IPS DF 4.7 (cell line): ENCODE measurements at regions not wholly inside any gene's neighbourhood (a gene's known extent, or its start where the extent isn't known, plus 50 kb on each side); places are given as distances from the start of the nearest gene placed in this dataset.
"Not testable (repeated sequence)": the region's sequence is repeated elsewhere in the genome, so short reads cannot be mapped to it uniquely, and the experiment has no call there.

Source experiments
- DNase-seq: peaks from one replicate; pipeline ENCODE4 v3.0.0-alpha.2; 2013; ENCODE audit warnings: low spot score; ENCODE audit errors: extremely low read depth

DNA sequence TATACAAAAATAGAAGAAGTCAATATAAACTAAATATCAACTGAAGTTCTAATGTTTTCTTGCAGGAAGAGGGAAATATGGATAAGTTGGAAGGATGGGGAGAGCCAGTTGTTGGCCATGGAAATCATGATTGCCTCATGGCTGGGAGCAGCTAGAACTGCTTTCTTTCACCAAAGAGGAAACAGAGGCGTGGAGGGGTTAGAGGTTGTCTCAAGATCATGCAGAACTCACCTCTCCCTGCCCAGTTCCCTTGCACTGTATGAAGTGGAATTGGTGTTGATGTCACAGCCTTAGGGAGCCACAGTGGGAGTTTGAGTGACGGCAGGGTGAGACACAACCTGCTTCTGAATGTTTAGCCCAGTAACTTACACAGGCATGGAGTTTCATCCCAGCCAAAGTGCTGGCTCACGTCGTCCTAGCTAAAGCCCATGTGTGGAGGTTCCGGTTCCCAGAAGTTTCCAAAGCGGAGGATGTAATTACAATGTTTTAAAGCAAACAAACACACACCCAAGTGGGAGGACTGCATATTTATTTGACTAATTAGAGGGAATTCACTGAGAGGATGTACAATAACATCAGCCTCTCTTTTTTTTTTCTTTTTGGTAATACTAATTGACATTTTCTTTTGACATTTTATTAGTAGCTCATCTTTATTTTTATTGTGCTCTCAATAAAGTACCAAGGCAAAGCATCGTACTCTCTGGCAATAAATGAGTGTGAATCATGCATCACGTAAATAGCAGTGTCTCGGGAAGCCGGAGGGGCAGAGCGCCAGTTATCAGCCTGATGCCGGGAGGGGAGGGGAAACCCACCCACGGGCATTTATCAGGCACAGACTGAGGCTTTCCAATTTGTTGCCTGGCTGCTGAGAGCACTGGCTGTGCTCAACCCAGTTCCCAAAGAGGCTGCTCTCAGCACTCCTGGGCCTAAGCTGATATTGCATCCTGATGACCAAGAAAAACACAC, 118.7 kb upstream of the CDH5 start:
- DNase-seq = no peak

- DNase-seq = no peak
These were observed 120.6 kb upstream of the CDH5 start for GRCh38 chr16:66245868-66246267.

DNA sequence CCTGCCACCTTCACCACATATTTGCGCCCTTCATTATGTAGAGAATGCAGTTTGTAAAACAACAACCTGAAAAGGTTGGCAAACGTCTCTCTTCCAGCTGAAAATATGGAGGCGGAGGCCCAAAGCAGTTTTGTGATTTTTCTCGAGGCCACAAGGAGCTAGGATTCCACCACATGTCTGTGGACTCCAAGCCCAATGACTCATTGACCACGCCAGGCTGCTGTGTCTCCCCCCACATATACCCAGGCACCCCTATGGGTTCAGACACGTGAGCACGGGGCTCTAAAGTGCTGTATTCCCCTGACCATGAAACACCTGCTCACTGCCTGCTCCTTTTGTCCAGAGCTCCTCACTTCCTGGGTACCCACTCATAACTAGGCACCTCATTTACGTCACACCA, 121.4 kb upstream of the CDH5 start:
- no peak for DNase-seq

GRCh38 chr16:66242672-66243071, 123.8 kb upstream of the CDH5 start:
- DNase-seq = no peak

DNA sequence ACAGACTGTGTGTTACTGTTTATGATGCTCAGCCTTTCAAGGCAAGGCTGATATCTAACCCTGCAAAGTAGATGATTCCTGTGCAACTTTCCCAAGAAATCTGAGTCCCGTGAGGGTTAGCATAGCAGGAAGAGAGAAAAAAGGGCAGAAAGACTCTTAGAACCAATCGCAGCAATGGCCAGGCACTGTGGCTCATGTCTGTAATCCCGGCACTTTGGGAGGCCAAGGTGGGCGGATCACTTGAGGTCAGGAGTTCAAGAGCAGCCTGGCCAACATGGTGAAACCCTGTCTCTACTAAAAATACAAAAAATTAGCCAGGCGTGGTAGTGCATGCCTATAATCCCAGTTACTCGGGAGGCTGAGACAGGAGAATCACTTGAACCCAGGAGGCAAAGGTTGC, 124.3 kb upstream of the CDH5 start:
- not testable (repeated sequence) for DNase-seq

DNA sequence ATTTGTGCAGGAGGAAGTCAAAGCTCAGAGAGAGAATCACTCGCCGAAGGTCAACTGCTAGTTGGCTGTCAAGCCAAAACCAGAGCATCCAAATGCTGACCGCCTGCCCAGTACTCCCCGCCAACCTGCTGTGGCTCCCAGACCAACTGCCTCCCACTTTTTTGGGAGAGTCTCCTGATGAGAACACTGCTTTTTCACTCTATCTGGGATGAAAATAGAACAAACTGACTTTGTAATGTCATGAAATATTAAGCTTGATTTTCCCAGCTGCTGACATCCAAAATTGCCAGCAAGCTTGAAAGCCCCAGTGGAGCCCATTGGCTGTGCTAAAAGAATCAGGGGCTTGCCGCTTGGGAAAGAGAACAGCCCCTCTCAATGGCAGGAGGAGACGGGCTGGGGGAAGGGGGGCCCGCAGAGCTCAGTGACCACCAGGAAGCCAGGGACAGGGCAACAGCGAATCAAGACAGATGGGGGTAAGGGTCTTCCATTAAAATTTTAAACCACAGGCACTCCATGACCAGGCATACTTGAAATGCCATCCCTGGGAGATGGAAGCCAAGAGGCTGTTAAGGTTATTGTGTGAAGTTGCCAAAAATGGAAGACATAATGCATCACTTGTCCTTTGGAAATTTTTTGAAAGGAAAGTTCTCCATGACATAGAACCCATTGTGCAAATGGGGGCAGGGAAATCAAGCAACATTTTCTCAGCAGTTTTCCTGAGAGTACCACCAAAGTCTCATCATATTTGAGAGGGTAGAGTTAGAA, 125.7 kb upstream of the CDH5 start:
- no peak for DNase-seq

DNA sequence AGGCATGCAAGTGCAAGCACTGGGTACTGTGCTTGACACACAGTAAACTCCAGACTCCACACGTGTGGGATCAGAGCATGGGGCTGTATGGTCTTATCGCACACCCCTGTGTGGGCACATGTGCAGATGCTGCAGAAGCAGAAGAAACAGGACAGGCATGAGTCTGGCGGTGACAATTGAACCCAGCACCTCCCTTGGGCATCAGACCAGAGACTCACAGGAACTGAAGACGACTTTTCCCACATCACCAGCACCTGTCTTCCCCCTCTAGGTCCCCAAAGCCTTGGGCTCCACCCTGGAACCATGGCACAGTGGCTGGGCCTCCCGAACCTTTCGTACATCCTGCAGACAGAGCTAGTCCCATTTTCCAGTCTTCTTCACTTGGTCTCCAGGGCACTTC, 126.4 kb upstream of the CDH5 start:
- DNase-seq = no peak

DNA sequence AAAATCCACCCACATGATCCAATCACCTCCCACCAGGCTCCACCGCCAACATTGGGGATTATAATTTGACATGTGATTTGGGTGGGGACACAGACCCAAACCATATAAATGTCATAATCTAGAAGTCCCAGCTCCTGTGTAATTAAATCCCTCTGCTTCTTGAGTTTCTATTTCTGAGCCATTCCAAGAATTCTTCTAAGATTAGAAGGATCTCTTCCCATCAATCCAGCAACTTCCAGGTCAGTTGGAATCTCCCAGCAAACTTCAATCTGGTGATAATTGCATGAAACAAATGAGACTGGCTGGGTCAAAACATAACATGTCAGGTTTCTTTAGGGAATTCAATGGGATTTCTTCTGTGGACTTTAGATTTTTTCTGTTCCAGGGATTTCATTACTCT, 127.8 kb upstream of the CDH5 start:
- no peak for DNase-seq

- DNase-seq = no peak
These were observed 130.2 kb upstream of the CDH5 start for GRCh38 chr16:66236301-66236700.

- no peak for DNase-seq
These were observed 134.9 kb upstream of the CDH5 start for GRCh38 chr16:66231452-66232160.

DNA sequence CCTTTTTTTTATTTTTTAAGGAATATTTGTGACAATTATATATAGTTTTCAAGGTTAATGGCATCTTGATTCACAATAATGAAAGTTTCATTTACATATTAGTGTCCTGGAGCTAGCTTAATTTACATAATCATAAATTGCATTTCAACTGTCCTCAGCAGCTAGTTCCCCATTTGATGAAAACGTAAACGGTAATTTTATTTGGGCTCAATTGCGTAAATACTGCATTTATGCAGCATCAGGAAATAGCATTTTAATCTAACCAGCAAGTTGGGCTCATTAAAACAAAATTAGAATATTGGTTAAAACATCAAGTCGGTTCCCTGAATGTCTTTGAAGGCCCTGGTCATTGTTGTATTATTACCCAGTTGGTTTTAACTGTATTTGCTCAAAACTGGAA, 136.8 kb upstream of the CDH5 start:
- DNase-seq = no peak

DNA sequence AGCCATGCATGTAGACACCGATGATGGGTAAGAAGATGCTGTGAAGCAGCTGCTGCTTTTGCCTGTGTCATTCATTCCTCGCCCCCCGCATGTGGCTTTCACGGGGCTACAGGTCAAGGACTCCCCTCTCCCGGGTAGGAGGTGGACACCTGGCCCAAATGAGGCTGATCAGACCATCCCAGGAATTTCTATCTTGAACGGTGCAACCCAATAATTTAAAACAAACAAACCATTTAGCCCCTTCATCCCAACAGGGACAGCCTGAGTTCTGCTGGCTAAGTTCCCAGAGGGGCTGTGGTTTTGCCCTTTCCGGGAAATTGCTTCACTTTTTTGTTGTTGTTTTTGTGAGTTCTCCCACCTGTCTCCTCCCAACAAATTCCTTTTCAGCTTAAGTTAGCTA, 137.7 kb upstream of the CDH5 start:
- no peak for DNase-seq

DNA sequence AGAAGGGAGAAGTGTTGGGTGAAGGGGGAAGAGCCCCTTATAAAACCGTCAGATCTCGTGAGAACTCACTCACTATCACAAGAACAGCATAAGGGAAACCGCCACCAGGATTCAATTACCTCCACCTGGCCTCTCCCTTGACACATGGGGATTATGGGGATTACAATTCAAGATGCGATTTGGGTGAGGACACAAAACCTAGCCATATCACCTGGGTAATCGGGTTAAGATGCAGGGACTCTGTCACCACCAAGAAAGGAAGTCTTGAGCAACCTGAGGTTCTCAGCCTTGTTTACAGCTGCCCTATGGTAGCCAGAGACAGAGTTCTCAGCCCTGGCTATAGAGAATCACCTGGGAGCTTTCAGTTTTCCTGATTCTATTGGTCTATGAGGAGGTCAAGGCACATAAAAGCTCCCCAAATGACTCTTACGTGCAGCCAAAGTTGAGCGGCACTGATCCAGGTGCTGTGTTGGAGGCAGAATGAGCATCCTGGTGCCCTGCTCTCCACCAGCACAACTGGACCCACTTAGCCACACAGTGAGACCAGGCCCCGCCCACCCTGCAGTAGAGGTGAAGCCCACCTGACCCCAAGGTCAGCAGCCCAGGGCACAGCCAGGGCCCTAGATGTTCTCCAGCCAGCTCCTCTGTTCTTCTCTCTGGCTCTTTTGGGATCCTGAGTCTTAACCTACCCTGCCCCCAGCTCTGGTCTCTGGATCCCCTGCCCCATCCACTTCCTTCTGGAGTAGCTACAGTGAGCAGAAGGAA, 138.5 kb upstream of the CDH5 start:
- DNase-seq = no peak

- no peak for DNase-seq
These were observed 139.7 kb upstream of the CDH5 start for GRCh38 chr16:66226762-66227161.

DNA sequence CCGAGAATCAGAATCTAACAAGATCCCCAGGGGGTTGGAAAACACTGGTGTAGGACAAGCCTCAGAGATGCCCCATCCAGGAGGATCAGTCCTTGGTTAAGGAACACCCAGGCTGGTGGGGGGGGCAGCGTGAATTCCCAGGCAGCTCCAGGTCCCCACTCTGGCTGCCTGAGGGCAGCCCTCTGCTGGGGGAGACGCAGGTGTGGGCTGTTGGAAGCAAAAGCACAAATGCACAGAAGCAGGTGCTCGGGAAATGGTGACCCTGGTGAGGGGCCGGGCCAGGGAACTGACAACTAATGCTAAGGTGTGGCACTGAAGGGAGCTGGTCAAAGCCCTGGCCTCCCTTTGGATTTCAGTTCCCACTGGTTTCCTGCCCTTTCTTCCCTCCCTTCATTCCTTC, 140.8 kb upstream of the CDH5 start:
- DNase-seq = no peak

DNA sequence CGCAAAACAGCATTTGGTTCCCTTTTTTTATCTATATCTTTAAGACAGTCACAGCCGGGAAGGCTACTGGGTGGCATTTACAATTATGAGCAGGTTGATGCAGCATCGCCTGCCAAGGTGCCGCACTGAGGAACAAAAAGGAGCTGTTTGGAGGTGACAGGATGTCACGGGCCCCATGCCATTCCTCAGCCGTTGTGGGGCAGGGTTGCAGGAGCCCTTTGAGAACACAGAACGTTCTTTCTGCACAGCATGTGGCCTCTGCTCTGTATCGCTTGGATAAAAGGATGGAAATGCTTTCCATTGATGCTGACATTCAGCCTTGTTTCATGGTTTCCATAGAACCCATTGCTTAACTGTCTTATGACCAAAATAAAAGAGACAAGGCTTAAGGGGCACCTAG, 141.9 kb upstream of the CDH5 start:
- DNase-seq = no peak

DNA sequence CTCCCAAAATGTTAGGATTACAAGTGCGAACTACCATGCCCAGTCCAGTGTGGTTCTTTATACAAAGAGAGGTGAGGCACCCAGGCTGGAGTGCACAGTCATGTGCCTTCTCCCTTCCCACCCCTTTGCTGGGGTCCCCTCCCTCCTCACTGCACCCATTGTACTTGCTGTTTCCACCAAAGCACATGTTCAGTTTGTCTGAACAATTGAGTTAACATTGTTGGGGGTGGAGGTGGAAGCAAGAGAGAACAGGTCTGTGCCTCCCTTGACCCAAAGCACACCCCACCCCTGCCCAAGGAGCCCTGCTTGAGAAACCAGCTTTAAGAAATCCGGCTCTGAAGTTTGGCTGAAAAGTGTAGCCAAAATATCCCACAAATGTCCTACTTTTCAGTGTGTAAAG, 142.3 kb upstream of the CDH5 start:
- no peak for DNase-seq

- no peak for DNase-seq
These were observed 143.2 kb upstream of the CDH5 start for GRCh38 chr16:66223176-66223780.

GRCh38 chr16:66222756-66223155, 143.7 kb upstream of the CDH5 start:
- no peak for DNase-seq

GRCh38 chr16:66220702-66221101, 145.8 kb upstream of the CDH5 start:
- no peak for DNase-seq

DNA sequence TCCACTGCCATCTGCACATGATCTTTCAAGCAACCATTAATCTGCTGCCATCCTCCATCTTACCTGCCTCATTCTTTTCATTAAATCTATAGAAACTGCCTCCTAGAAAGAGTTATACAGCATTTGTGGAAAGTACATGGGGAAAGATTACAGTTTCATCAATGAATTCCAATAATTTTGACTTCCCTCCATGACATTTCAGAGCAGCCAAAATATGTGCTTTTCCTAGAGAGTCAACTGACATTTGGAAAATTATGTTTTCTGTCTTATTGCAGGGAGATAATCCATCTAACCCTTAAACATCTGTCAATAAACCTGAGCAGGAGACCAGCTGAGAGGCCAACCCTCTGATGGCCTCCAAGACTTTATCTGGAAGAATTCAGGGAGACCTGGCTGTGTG, 147.0 kb upstream of the CDH5 start:
- no peak for DNase-seq
